ENCODE measurements at regions not wholly inside any gene's neighbourhood (a gene's known extent, or its start where the extent isn't known, plus 50 kb on each side); places are given as distances from the start of the nearest gene placed in this dataset.

DNA sequence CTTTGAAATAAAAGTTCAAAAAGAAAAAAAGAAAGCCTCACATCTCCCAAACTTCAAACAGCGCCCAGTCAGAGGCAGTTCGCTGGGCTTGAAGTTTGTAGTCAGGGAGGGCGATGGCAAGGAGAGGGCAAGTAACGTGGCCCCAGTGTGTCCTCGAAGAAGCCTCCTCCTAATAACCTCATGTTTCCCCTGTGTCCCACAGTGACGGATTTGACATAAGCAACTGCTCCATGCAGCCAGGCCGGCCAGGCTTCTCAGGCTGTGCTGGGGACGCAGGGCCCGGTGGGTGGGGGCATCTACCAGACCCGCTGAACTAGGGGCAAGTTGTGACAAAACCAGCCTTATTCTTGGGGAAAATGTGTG, 172.2 kb downstream of the ERCC6L2 start:
- Mint-ChIP-seq H3K27ac (no peak overlapping the region), H3K4me3 (no peak overlapping the region), H3K4me1 (no peaks in the 10 kb centered on the region), H3K27me3 (peaks cover 29% of the 10 kb centered on the region), H3K9me3 (no peaks in the 10 kb centered on the region), H3K36me3 (no peaks in the 10 kb centered on the region)
- CTCF ChIA-PET: no interaction called here
- no peak for DNase-seq

DNA sequence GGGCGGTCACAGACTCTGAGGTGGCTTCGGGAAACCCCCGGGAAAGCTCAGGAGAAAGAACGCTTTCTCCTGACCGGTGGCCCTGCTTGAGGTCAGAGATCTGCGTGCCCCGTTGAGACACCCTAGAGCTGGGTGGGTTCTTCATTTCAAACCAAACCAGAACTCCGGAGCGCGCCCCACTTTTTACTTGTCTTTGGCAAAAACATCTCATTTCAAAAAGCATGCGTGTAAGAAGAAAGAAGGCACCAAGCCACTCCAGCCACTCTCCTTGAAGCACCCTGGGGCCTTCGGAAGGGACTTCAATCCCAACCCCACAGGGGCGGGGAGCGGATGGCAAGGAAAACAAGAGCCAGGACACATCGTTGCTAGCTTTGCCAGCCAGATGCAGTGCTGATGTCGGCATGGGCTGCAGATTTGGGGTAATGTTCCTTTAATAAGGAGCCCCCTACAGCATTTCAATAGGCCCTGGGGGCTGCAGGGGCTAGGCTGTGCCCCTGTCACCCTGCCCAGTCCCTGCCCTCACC, 171.7 kb downstream of the ERCC6L2 start:
- no peak for DNase-seq
- Mint-ChIP-seq H3K36me3 (no peaks in the 10 kb centered on the region), H3K27me3 (peaks cover 29% of the 10 kb centered on the region), H3K4me1 (no peaks in the 10 kb centered on the region), H3K9me3 (no peaks in the 10 kb centered on the region), H3K4me3 (no peak overlapping the region), H3K27ac (no peak overlapping the region)
- CTCF ChIA-PET: no interaction called here

DNA sequence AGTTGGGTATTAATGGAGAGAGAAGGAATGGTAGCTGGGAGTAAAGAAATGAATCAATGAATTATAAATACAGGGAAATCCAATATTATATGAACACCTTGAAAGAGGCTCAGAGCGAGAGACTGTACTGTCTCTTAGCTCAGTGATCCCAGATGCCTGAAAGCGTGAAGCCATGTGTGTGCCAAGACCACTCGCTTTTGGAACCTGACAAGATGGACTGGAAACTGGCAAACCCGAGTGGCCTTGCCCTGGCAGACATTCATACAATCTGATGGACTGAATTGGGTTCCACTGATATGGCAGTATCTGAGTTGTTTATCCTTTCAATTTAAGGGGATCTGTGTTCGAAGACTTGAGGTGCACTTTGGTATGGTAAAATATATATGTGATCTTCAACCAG, 170.3 kb downstream of the ERCC6L2 start:
- Mint-ChIP-seq H3K27ac (no peak overlapping the region), H3K27me3 (peaks cover 29% of the 10 kb centered on the region)
- CTCF ChIA-PET: interaction anchor here (1.2 kb wide), 1 partner anchor 914 kb away, joined by 3 read pairs; no protein-coding TSS in a partner anchor

DNA sequence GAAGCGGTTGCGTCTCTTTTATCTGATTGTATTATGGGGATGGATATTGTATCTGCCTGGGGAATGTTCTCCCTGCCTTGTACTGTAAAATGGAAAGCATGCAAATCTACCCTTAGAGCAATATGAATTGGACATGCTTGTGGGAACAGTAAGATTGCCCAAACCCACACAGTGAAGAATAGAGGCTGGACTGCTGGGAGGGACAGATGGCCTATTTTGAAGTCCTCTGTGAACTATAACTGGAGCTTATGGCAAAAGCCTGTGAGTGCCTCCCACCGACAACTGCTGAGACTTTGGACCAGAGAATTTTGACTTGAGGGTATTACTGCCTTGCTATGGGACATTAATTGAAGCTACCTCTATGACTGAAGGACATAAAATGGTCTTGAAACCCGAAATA, 168.9 kb downstream of the ERCC6L2 start:
- no peak for DNase-seq
- Mint-ChIP-seq H3K27me3 (peaks cover 28% of the 10 kb centered on the region), H3K36me3 (no peaks in the 10 kb centered on the region), H3K27ac (no peak overlapping the region), H3K4me3 (no peak overlapping the region), H3K9me3 (peaks cover under 1% of the 10 kb centered on the region), H3K4me1 (no peaks in the 10 kb centered on the region)
- CTCF ChIA-PET: no interaction called here

More for the DNA sequence above, 170.3 kb downstream of the ERCC6L2 start:
- Mint-ChIP-seq H3K36me3 (no peaks in the 10 kb centered on the region), H3K4me1 (no peaks in the 10 kb centered on the region), H3K4me3 (no peak overlapping the region), H3K9me3 (no peaks in the 10 kb centered on the region)
- DNase-seq: no peak

DNA sequence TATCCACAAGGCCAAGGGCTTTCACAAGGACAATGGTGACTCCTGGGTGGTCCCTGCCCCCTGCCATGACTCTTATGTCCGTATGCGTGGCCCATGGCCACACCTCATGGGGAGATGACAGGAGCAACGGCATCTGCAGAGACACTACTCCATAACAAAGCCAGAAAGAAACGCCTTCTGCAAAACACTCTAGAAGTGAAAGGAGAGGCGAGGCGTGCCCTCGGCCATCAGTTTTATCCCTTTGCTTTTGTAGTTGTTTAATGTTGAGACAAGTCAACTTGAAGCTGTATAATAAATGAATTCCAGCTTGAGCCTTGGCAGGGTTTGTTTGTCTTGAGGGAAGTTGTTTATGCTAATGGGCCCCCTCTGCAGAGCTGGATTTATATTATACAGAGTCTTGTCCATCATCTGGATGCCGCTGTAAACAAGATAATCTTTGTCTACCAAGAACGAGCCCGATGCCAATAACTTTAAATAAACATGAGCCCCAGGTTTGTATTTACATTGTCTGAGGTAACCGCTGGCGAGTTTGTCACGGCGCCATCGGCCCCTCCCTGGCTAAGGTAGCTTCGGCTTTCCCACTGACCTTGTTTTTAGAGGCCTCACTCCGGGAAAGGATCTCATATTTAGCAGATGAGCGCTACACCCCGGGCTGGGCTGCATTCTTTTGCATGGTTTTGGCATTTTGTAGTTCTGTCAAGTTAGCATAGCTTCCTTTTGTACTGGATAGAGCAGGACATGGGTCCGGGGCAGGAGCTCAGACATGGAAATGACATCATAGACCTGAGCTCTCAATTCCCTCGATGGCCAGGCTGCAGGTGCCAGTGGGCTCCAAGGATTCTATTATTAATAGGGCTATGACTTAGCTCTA, 165.3 kb downstream of the ERCC6L2 start:
- peaks cover 30% of the 10 kb centered on the region for H3K9me3 Mint-ChIP-seq
- DNase-seq: no peak
- peaks cover 4% of the 10 kb centered on the region for H3K4me1 Mint-ChIP-seq
- no peak overlapping the region for H3K27ac Mint-ChIP-seq
- CTCF ChIA-PET: no interaction called here
- peaks cover 10% of the 10 kb centered on the region for H3K27me3 Mint-ChIP-seq
- no peaks in the 10 kb centered on the region for H3K36me3 Mint-ChIP-seq
- no peak overlapping the region for H3K4me3 Mint-ChIP-seq

DNA sequence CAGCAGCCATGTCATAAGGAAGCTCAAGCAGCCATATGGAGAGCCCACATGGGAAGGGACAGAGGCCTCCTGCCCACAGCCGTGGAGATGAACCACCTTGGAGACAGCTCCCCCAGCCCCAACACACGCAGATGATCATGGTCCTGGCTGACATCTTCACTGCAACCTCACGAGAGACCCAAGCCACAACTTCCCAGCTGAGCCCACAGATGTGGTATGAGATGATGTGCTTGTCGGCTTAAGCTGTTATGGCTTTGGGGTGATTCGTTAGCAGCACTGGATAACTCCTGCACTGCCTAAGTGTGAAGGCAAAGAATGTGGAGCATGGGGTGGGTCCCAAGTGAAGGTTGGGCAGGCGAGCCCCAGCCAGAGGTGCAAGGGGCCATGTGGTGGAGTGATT, 163.4 kb downstream of the ERCC6L2 start:
- CTCF ChIA-PET: no interaction called here
- no peak overlapping the region for H3K27ac Mint-ChIP-seq
- peaks cover 33% of the 10 kb centered on the region for H3K9me3 Mint-ChIP-seq
- no peak overlapping the region for H3K4me3 Mint-ChIP-seq
- peaks cover 14% of the 10 kb centered on the region for H3K27me3 Mint-ChIP-seq
- no peaks in the 10 kb centered on the region for H3K36me3 Mint-ChIP-seq
- DNase-seq: no peak
- peaks cover 4% of the 10 kb centered on the region for H3K4me1 Mint-ChIP-seq

DNA sequence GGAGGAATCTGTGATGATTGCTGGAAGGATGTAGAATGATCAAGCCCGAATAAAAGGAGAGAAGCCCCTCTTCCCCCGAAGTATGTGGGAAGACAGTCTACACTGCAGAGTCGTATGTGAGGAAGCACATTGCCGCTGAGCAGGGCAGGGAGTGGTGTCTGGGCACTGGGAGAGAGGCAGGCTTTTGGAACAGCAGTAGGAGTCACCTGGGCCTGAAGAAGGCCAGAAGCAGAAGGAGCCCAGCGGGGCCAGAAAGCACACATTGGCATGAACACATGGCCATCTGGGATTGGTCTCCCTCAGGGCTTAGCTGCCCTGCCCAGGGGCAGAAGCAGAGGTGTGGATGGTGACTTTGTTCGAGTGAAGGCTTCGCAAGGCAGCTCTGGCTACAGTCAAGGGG, 162.8 kb downstream of the ERCC6L2 start:
- CTCF ChIA-PET: no interaction called here

DNA sequence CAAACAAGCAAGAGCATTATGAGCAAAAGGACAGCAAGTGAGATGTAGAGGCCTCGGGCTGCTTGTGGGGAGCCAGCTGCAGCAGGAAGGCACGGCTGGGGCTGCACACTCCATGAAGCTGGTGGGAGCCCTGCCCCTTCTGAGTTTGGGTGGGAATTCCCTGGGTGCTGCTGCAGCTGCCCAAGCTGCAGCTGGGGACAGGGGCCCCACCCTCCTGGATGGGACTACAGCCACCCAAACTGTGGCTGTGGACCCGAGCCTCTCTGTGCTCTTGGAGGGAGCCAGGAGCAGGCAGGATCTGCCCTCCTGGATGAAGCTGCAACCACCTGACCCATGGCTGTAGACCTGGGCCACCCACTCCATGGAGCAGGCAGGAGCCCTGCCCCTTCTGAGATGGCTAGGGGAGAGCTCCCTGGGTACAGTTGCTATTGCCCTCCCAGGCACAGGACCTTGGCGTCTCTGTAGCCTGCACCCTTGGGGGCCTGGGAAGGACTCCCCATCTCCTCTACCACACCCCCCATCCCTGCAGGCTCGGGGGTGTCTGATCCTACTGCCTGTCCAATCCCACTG, 159.1 kb downstream of the ERCC6L2 start:
- no peak for DNase-seq
- Mint-ChIP-seq H3K36me3 (no peaks in the 10 kb centered on the region), H3K4me3 (no peak overlapping the region), H3K9me3 (peaks cover 33% of the 10 kb centered on the region), H3K27me3 (peaks cover 25% of the 10 kb centered on the region), H3K4me1 (peaks cover 4% of the 10 kb centered on the region), H3K27ac (no peak overlapping the region)
- CTCF ChIA-PET: interaction anchor here (1.0 kb wide), 1 partner anchor 9 kb away, joined by 3 read pairs; no protein-coding TSS in a partner anchor

More for the DNA sequence above, 162.8 kb downstream of the ERCC6L2 start:
- no peak for DNase-seq
- Mint-ChIP-seq H3K36me3 (no peaks in the 10 kb centered on the region), H3K4me3 (no peak overlapping the region), H3K27ac (no peak overlapping the region), H3K9me3 (peaks cover 33% of the 10 kb centered on the region), H3K27me3 (peaks cover 14% of the 10 kb centered on the region), H3K4me1 (peaks cover 4% of the 10 kb centered on the region)

DNA sequence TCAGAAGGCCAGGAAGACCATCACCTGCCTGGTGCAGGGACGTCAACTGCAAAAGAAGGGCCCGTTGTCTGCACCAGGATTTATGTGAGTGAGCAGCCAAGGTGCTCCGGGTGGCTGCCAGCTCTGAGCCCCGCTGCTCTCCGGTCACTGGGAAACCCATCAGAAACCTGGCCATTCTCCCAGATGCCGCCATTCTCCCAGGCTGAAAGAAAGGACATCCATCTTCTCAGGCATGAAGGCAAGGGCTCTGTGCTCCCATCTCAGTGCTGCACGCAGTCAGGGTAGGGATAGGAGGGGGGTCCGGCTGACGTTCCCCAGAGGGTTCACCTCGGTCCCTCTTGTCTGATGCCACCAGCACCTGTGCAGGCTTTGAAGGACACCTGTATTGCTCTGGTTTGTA, 158.4 kb downstream of the ERCC6L2 start:
- H3K36me3 Mint-ChIP-seq: no peaks in the 10 kb centered on the region
- H3K27me3 Mint-ChIP-seq: peaks cover 29% of the 10 kb centered on the region
- CTCF ChIA-PET: interaction anchor here (1.0 kb wide), 1 partner anchor 8 kb away, joined by 3 read pairs; no protein-coding TSS in a partner anchor
- H3K27ac Mint-ChIP-seq: no peak overlapping the region
- DNase-seq: no peak
- no peaks in the 10 kb centered on the region for H3K4me1 Mint-ChIP-seq
- peaks cover 28% of the 10 kb centered on the region for H3K9me3 Mint-ChIP-seq
- H3K4me3 Mint-ChIP-seq: no peak overlapping the region

DNA sequence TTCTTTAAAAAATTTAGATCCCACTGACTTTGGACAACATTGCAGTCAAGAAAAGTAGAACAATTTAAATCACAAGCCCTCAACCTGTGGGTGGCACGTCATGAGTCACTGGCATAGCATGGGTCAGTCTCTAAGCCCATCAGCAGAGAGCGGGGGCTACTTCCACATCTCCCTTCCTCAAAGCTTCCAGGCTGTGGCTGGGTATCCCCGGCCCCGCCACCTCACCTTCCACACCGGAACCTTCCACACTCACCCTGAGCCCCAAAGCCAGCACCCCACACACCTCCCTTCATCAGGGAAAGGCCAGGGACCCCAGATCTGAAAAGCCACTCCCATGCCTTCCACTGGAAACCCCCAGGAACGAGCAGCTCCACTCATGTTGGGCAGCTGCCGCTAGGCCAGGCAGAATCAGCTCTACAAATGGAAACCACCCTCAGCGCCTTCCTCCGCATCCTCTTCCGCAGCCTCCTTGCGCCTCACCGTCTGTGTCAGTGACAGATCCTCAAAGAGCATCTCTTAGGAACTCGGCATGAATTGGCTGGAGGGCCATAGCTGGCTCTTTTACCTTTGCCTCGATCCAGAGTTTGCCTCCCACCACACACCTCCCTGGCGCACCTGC, 156.5 kb downstream of the ERCC6L2 start:
- Mint-ChIP-seq H3K4me3 (no peak overlapping the region), H3K27ac (no peak overlapping the region), H3K4me1 (peaks cover 7% of the 10 kb centered on the region), H3K27me3 (peaks cover 39% of the 10 kb centered on the region), H3K36me3 (peaks cover 4% of the 10 kb centered on the region), H3K9me3 (peaks cover 10% of the 10 kb centered on the region)
- CTCF ChIA-PET: no interaction called here
- DNase-seq: no peak

DNA sequence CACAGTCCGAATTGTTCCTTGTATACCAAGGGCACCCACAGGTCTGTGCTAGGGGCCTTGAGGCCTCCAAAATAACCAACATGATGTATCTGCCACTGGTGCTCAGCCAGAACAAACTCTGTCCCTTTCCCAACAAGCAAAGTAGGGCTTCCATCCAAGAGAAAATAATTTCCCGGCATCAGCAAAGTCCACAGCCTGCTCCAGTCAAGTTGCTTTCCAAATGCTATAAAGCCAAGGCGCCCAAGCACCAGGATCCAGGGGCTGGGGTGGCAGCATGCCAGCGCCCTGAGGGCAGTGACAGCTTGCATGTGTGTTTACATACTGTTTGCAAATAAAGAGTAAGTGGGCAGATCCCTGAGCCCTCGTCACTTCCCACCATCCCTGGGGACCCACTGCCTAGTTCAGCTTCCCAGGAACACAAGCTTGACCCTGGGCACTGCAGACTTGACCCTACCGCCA, 155.9 kb downstream of the ERCC6L2 start:
- peaks cover 45% of the 10 kb centered on the region for H3K27me3 Mint-ChIP-seq
- H3K4me3 Mint-ChIP-seq: no peak overlapping the region
- no peak for DNase-seq
- CTCF ChIA-PET: no interaction called here
- H3K27ac Mint-ChIP-seq: no peak overlapping the region
- peaks cover 12% of the 10 kb centered on the region for H3K4me1 Mint-ChIP-seq
- H3K9me3 Mint-ChIP-seq: peaks cover 8% of the 10 kb centered on the region
- peaks cover 6% of the 10 kb centered on the region for H3K36me3 Mint-ChIP-seq

DNA sequence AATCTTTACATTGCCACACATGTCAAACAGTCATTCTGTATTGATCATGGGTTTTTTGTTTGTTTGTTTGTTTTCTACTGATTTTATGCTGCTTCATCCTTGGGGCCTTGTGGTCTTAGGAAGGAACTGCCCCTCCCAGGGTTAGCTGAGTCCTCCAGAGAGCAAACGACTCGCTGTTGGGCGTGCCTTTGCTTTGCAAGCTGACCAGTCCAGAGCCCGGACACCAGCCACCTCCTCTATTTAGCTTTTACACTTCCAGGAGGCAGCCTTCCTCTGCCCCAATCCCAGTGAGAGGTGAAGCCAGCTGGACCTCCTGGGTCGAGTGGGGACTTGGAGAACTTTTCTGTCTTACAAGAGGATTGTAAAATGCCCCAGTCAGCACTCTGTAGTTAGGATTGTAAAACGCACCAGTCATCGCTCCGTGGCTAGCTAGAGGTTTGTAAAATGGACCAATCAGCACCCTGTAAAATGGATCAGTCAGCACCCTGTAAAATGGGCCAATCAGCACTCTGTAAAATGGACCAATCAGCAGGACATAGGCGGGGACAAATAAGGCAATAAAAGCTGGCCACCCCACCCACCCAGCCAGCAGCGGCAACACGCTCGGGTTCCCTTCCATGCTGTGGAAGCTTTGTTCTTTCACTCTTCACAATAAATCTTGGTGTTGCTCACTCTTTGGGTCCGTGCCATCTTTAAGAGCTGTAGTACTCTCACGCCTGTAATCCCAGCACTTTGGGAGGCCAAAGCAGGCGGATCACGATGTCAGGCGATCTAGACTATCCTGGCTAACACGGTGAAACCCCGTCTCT, 154.4 kb downstream of the ERCC6L2 start:
- Mint-ChIP-seq H3K4me1 (peaks cover 13% of the 10 kb centered on the region), H3K36me3 (peaks cover 6% of the 10 kb centered on the region), H3K27ac (no peak overlapping the region), H3K27me3 (peaks cover 56% of the 10 kb centered on the region), H3K4me3 (no peak overlapping the region), H3K9me3 (no peaks in the 10 kb centered on the region)
- CTCF ChIA-PET: interaction anchor here (1.4 kb wide), 1 partner anchor 20 kb away, joined by 3 read pairs; no protein-coding TSS in a partner anchor
- no peak for DNase-seq

DNA sequence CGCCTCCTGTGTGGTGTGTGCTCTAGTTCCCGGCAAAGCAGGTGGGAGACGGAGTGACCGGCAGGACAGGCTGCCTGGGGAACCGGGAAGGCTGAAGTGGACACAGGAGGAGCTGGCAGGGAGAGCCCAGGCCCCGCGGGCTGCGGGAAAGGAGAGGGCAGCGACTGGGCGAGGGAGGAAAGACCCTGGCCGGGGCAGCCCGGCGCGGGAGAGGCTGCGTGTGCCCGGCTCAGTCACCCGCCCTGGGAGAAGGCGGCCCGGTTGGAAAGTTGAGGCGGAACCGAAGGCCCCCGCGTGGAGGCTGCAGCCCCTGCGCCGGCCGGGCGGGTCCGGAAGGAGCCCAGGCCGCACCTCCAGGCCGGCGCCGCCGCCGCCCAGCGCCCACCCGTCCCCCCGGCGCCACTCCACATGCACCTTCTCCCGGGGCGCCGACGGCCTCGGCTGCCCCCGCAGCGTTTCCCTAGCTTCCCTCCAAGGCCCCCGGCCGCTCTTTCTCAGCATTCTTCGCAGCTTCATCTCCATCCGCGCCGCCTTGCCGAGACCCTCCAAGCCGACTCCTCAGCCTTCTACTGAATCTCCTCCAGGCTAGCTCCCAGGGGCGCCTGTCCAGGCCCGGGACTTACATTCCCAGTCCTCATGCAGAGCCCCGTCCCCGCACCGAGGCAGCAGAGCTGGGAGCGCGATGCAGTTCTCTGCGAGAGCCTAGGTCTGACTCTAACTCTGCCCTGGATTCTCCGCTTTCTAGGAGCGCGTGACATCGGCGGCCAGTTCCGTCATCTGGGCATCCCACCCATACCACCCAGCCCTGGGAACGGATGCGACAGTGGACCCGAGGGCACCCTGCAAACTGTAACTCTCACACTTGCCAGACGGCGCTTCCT, 152.0 kb downstream of the ERCC6L2 start:
- CTCF ChIA-PET: no interaction called here
- Mint-ChIP-seq H3K36me3 (peaks cover 6% of the 10 kb centered on the region), H3K27ac (no peak overlapping the region), H3K4me3 (peak overlapping the region; percentile 41), H3K4me1 (peaks cover 29% of the 10 kb centered on the region), H3K27me3 (peaks cover 80% of the 10 kb centered on the region), H3K9me3 (no peaks in the 10 kb centered on the region)
- no peak for DNase-seq
